OCI-LY3 (cell line): ENCODE measurements at regions not wholly inside any gene's neighbourhood (a gene's known extent, or its start where the extent isn't known, plus 50 kb on each side); places are given as distances from the start of the nearest gene placed in this dataset.

Experiments
- CTCF ChIP-seq: fragments of 200-600, 300-600 bp; sonication (generic); IDR thresholded peaks from 2 replicates; pipeline ENCODE4 v1.5.1; 2014; ENCODE audit warnings: antibody characterized with exemption, low read length, low read depth
- EZH2phosphoT487 ChIP-seq: fragments of 200-600 bp; shearing (Covaris generic); IDR thresholded peaks from 2 replicates; pipeline ENCODE4 v1.6.1; 2018; ENCODE audit warnings: antibody characterized with exemption, mixed run types, low read depth

- TF ChIP-seq CTCF (no peak), EZH2phosphoT487 (no peak)
Measured at GRCh38 chr4:25549413-25549812, 106.2 kb upstream of the SLC34A2 start.
